SK-N-SH treated with all-trans-retinoic acid at 6 μM for 48 hours (cell line): ENCODE measurements at regions not wholly inside any gene's neighbourhood (a gene's known extent, or its start where the extent isn't known, plus 50 kb on each side); places are given as distances from the start of the nearest gene placed in this dataset.

Experiments
- CSDC2 ChIP-seq: fragments of 250-450 bp; sonication (Bioruptor Pico); IDR thresholded peaks from 2 replicates; pipeline ENCODE4 v1.5.0; 2020; ENCODE audit warnings: mild to moderate bottlenecking, moderate library complexity
- CSRNP3 ChIP-seq: fragments of 250-450 bp; sonication (Bioruptor Pico); IDR thresholded peaks from 2 replicates; pipeline ENCODE4 v1.5.1; 2021; ENCODE audit warnings: mild to moderate bottlenecking, moderate library complexity
- PATZ1 ChIP-seq: fragments of 250-450 bp; sonication (Bioruptor Pico); IDR thresholded peaks from 2 replicates; pipeline ENCODE4 v1.8.0; 2020; ENCODE audit warnings: mild to moderate bottlenecking, moderate library complexity, borderline replicate concordance
- ZFP30 ChIP-seq: fragments of 450-650 bp; formaldehyde crosslinking; IDR thresholded peaks from 2 replicates; pipeline ENCODE4 v1.5.0; 2022; ENCODE audit warnings: mild to moderate bottlenecking, moderate library complexity

GRCh38 chr6:144561455-144562043 lies 276.4 kb downstream of the UTRN start:
- no peak for TF ChIP-seq PATZ1 (CRISPR knock-in tag)
- TF ChIP-seq CSDC2: no peak
- no peak for TF ChIP-seq ZFP30 (CRISPR knock-in tag)
- TF ChIP-seq CSRNP3: no peak
